SK-N-SH (cell line): ENCODE measurements at regions not wholly inside any gene's neighbourhood (a gene's known extent, or its start where the extent isn't known, plus 50 kb on each side); places are given as distances from the start of the nearest gene placed in this dataset.

Source experiments
- CTCF ChIA-PET: fragments of 300-600, 350-600 bp; formaldehyde crosslinking; extraction: SDS; loops from one replicate; lab custom pipeline; 2021; lab: Yijun Ruan, JAX
- POLR2A ChIA-PET: fragments of 350-600 bp; sonication (Branson Sonifier 250); formaldehyde crosslinking; extraction: SDS; loops from one replicate; lab custom pipeline; 2020; ENCODE audit warnings: antibody characterized with exemption, inconsistent platforms; lab: Yijun Ruan, JAX
- DNase-seq: peaks from one replicate; pipeline ENCODE4 v3.0.0; 2012
- H2AFZ ChIP-seq: fragments of 200-600 bp; sonication (generic); 2 replicates; pipeline ENCODE4 v1.8.1; 2016; ENCODE audit warnings: antibody characterized with exemption, mild to moderate bottlenecking, low read depth
- H3F3A ChIP-seq: fragments of 200-600 bp; sonication (generic); replicated peaks from 2 replicates; pipeline ENCODE3; 2016; ENCODE audit warnings: antibody characterized with exemption, mild to moderate bottlenecking; ENCODE audit not compliant: insufficient read depth
- H3K27ac ChIP-seq, 2 experiments: fragments of 200-500 bp in 1 of 2; fragments of 200-600 bp in 1 of 2; sonication (Bioruptor generic) in 1 of 2; sonication (generic), shearing (Covaris generic) in 1 of 2; 2 replicates each; pipeline versions ENCODE4 v1.5.1 to v1.6.1; 2014 to 2016; ENCODE audit warnings: low read depth in 2 of 2, inconsistent platforms in 1 of 2, low read length in 1 of 2, mild to moderate bottlenecking in 1 of 2, mixed read lengths in 1 of 2
- H3K27me3 ChIP-seq: fragments of 200-600 bp; sonication (generic), shearing (Covaris generic); 2 replicates; pipeline ENCODE4 v1.6.1; 2016; ENCODE audit warnings: mixed run types; ENCODE audit not compliant: insufficient read depth
- H3K36me3 ChIP-seq, 2 experiments: fragments of 200-500 bp in 1 of 2; fragments of 200-600 bp in 1 of 2; sonication (Bioruptor generic) in 1 of 2; sonication (generic) in 1 of 2; replicated peaks in 1 of 2; 2 replicates each; pipeline versions ENCODE3 to v1.5.1; 2014 to 2016; ENCODE audit warnings: low read length in 1 of 2, mild to moderate bottlenecking in 1 of 2; ENCODE audit not compliant: insufficient read depth in 2 of 2, control insufficient read depth in 1 of 2
- H3K4me1 ChIP-seq, 2 experiments: fragments of 200-500 bp in 1 of 2; fragments of 200-600 bp in 1 of 2; sonication (Bioruptor generic) in 1 of 2; sonication (generic), shearing (Covaris generic) in 1 of 2; 2 replicates each; pipeline versions ENCODE4 v1.5.1 to v1.6.1; 2014 to 2016; ENCODE audit warnings: low read depth in 1 of 2, low read length in 1 of 2, mixed run types in 1 of 2; ENCODE audit not compliant: insufficient read depth in 2 of 2, control insufficient read depth in 1 of 2
- H3K4me2 ChIP-seq: fragments of 200-600 bp; sonication (generic), shearing (Covaris generic); 2 replicates; pipeline ENCODE4 v1.6.1; 2017; ENCODE audit warnings: mixed run types
- H3K4me3 ChIP-seq, 2 experiments: fragments of 200-500 bp in 1 of 2; fragments of 200-600 bp in 1 of 2; sonication (Bioruptor generic) in 1 of 2; sonication (generic), shearing (Covaris generic) in 1 of 2; 2 replicates each; pipeline versions ENCODE4 v1.5.1 to v1.8.1; 2014 to 2016; ENCODE audit warnings: low read depth in 2 of 2, inconsistent platforms in 1 of 2, low read length in 1 of 2, mild to moderate bottlenecking in 1 of 2, mixed read lengths in 1 of 2, moderate library complexity in 1 of 2
- H3K79me2 ChIP-seq: fragments of 200-600 bp; sonication (generic); 2 replicates; pipeline ENCODE4 v1.8.1; 2017; ENCODE audit warnings: mild to moderate bottlenecking; ENCODE audit not compliant: insufficient read depth
- H3K9ac ChIP-seq: fragments of 200-600 bp; sonication (generic); 2 replicates; pipeline ENCODE4 v1.6.1; 2017; ENCODE audit warnings: mixed run types
- H3K9me2 ChIP-seq: fragments of 200-600 bp; sonication (generic); 2 replicates; pipeline ENCODE4 v1.6.1; 2017; ENCODE audit warnings: mixed run types
- H3K9me3 ChIP-seq: fragments of 200-600 bp; sonication (generic); 2 replicates; pipeline ENCODE4 v1.6.1; 2017; ENCODE audit warnings: mixed run types, mild to moderate bottlenecking, moderate library complexity
- H4K20me1 ChIP-seq: fragments of 200-600 bp; sonication (generic); 2 replicates; pipeline ENCODE4 v1.6.1; 2017; ENCODE audit warnings: mild to moderate bottlenecking, mixed run types; ENCODE audit not compliant: insufficient read depth
- CHD2 ChIP-seq: fragments of 150-350 bp; IDR thresholded peaks from 2 replicates; pipeline ENCODE4 v1.6.1; 2018; ENCODE audit warnings: low read length; ENCODE audit not compliant: partially characterized antibody
- FOSL2 ChIP-seq: IDR thresholded peaks from 2 replicates; pipeline ENCODE4 v1.4.0; 2012; ENCODE audit warnings: low read depth, mild to moderate bottlenecking, moderate library complexity, borderline replicate concordance
- FOXJ3 ChIP-seq: sonication (generic); formaldehyde crosslinking; IDR thresholded peaks from 2 replicates; pipeline ENCODE4 v1.5.1; 2020; ENCODE audit warnings: mild to moderate bottlenecking, missing genetic modification reagents
- FOXM1 ChIP-seq: IDR thresholded peaks from 2 replicates; pipeline ENCODE4 v1.4.0; 2012; ENCODE audit warnings: low read depth, mild to moderate bottlenecking
- GABPA ChIP-seq: IDR thresholded peaks from 2 replicates; pipeline ENCODE4 v1.4.0; 2012; ENCODE audit warnings: low read depth, mild to moderate bottlenecking
- GATA2 ChIP-seq: sonication (generic); formaldehyde crosslinking; IDR thresholded peaks from 2 replicates; pipeline ENCODE4 v1.5.0; 2020; ENCODE audit warnings: mild to moderate bottlenecking, missing genetic modification reagents
- MEF2A ChIP-seq: IDR thresholded peaks from 2 replicates; pipeline ENCODE4 v1.4.0; 2012; ENCODE audit warnings: low read depth, borderline replicate concordance
- MXI1 ChIP-seq: IDR thresholded peaks from 2 replicates; pipeline ENCODE4 v1.6.1; 2012; ENCODE audit warnings: mild to moderate bottlenecking, low read depth, low read length, improper control_type of control experiment
- RAD21 ChIP-seq: IDR thresholded peaks from 2 replicates; pipeline ENCODE4 v1.6.1; 2012; ENCODE audit warnings: mild to moderate bottlenecking, low read length
- REST ChIP-seq: IDR thresholded peaks from 2 replicates; pipeline ENCODE4 v1.6.1; 2012; ENCODE audit warnings: mild to moderate bottlenecking, low read depth, low read length, moderate library complexity
- RFX5 ChIP-seq: IDR thresholded peaks from 2 replicates; pipeline ENCODE4 v1.6.1; 2012; ENCODE audit warnings: mild to moderate bottlenecking, improper control_type of control experiment, low read length
- RXRA ChIP-seq: IDR thresholded peaks from 2 replicates; pipeline ENCODE4 v1.4.0; 2012; ENCODE audit warnings: low read depth, mild to moderate bottlenecking, borderline replicate concordance
- SIN3A ChIP-seq: IDR thresholded peaks from 2 replicates; pipeline ENCODE4 v1.6.1; 2012; ENCODE audit warnings: low read depth, mild to moderate bottlenecking, low read length, moderate library complexity, borderline replicate concordance
- SMC3 ChIP-seq: IDR thresholded peaks from 2 replicates; pipeline ENCODE4 v1.6.1; 2012; ENCODE audit warnings: low read depth, low read length, improper control_type of control experiment
- TAF1 ChIP-seq: IDR thresholded peaks from 2 replicates; pipeline ENCODE4 v1.6.1; 2012; ENCODE audit warnings: low read depth, mild to moderate bottlenecking, low read length, moderate library complexity, borderline replicate concordance
- TCF12 ChIP-seq: IDR thresholded peaks from 2 replicates; pipeline ENCODE4 v1.4.0; 2012
- USF1 ChIP-seq: IDR thresholded peaks from 2 replicates; pipeline ENCODE4 v1.4.0; 2012; ENCODE audit warnings: low read depth, borderline replicate concordance
- USF2 ChIP-seq: fragments of 150-350 bp; IDR thresholded peaks from 2 replicates; pipeline ENCODE4 v1.6.1; 2017; ENCODE audit warnings: antibody characterized with exemption, low read length, low read depth, borderline replicate concordance
- YY1 ChIP-seq: IDR thresholded peaks from 2 replicates; pipeline ENCODE4 v1.4.0; 2012; ENCODE audit warnings: low read depth, mild to moderate bottlenecking
- ZBTB33 ChIP-seq: IDR thresholded peaks from 2 replicates; pipeline ENCODE4 v1.4.0; 2012; ENCODE audit warnings: low read depth, borderline replicate concordance
- WGBS: methylation state at CpG from one replicate; pipeline ENCODE4 v1.1.6; 2017; ENCODE audit warnings: low lambda C conversion rate; 5-methylcytosine and 5-hydroxymethylcytosine counted together

- H3K4me2 ChIP-seq = no peak overlapping the region
- WGBS = 25% methylated on average over 2 of the region's 2 CpGs
Measured at GRCh38 chr11:13836666-13837065, 125.9 kb upstream of the SPON1 start.

GRCh38 chr11:13837286-13837685, 125.2 kb upstream of the SPON1 start:
- Histone ChIP-seq H3K4me3 (no peak overlapping the region), H3F3A (no peaks in the 10 kb centered on the region), H3K79me2 (no peaks in the 10 kb centered on the region), H3K9me3 (no peaks in the 10 kb centered on the region), H3K36me3 (no peaks in the 10 kb centered on the region), H3K9ac (no peak overlapping the region), H2AFZ (no peak overlapping the region), H4K20me1 (no peaks in the 10 kb centered on the region), H3K27ac (no peak overlapping the region), H3K4me2 (no peak overlapping the region), H3K27me3 (no peaks in the 10 kb centered on the region), H3K9me2 (no peaks in the 10 kb centered on the region), H3K4me1 (no peaks in the 10 kb centered on the region; a peak in 1 of 4 replicates)
- no peak for TF ChIP-seq TAF1
- TF ChIP-seq CHD2 = no peak
- no peak for TF ChIP-seq MEF2A
- no peak for TF ChIP-seq SMC3
- no peak for TF ChIP-seq FOXJ3
- no peak for TF ChIP-seq GATA2 (CRISPR knock-in tag)
- TF ChIP-seq FOSL2 = no peak
- no peak for TF ChIP-seq RAD21
- no peak for TF ChIP-seq RXRA
- TF ChIP-seq USF2 = no peak
- TF ChIP-seq TCF12 = no peak
- no peak for TF ChIP-seq GABPA
- no peak for TF ChIP-seq ZBTB33
- no peak for TF ChIP-seq MXI1
- TF ChIP-seq RFX5 = no peak
- TF ChIP-seq SIN3A = no peak
- TF ChIP-seq YY1 = no peak
- TF ChIP-seq USF1 = no peak
- TF ChIP-seq REST = no peak
- DNase-seq = no peak
- ChIA-PET POLR2A (no interaction called here), CTCF (interaction anchor here (1.2 to 1.3 kb wide), 2 partner anchors 14 to 65 kb away, joined by 3 to 4 read pairs; no protein-coding TSS in a partner anchor)
- WGBS = 17% methylated on average over 2 of the region's 2 CpGs

More at GRCh38 chr11:13836666-13837065, 125.9 kb upstream of the SPON1 start:
- Histone ChIP-seq H3K9me3 (no peaks in the 10 kb centered on the region), H4K20me1 (no peaks in the 10 kb centered on the region), H3F3A (no peaks in the 10 kb centered on the region), H3K36me3 (no peaks in the 10 kb centered on the region)
- POLR2A ChIA-PET = no interaction called here
- TF ChIP-seq FOXM1 = no peak
- TF ChIP-seq, all 33 proteins: peak for 0
- Histone ChIP-seq H3K27ac (no peak overlapping the region), H3K4me1 (no peaks in the 10 kb centered on the region; a peak in 1 of 4 replicates), H3K4me3 (no peak overlapping the region), H3K9ac (no peak overlapping the region), H3K27me3 (no peaks in the 10 kb centered on the region), H3K79me2 (no peaks in the 10 kb centered on the region), H2AFZ (no peak overlapping the region), H3K9me2 (no peaks in the 10 kb centered on the region)
- no peak for DNase-seq
- CTCF ChIA-PET = interaction anchor here (1.3 kb wide), 1 partner anchor 14 kb away, joined by 3 read pairs; no protein-coding TSS in a partner anchor
